NB4 (cell line): ENCODE measurements at regions not wholly inside any gene's neighbourhood (a gene's known extent, or its start where the extent isn't known, plus 50 kb on each side); places are given as distances from the start of the nearest gene placed in this dataset.
"Not testable (repeated sequence)": the region's sequence is repeated elsewhere in the genome, so short reads cannot be mapped to it uniquely, and the experiment has no call there.

Experiments
- DNase-seq: peaks from one replicate; pipeline ENCODE4 v3.0.0; 2010; ENCODE audit warnings: low read depth
- H3K4me3 ChIP-seq: one replicate; pipeline ENCODE4 v1.5.1; 2011; ENCODE audit warnings: mild to moderate bottlenecking, low read depth, low read length, moderate library complexity
- MYC ChIP-seq: IDR thresholded peaks from 2 replicates; pipeline ENCODE4 v1.6.1; 2011; ENCODE audit warnings: low read depth, low read length
- POLR2A ChIP-seq: IDR thresholded peaks from 2 replicates; pipeline ENCODE4 v1.6.1; 2011; ENCODE audit warnings: mild to moderate bottlenecking; ENCODE audit not compliant: insufficient read length; ENCODE audit errors: extremely low read depth
- TF ChIP-seq, protein P1 (sequence below): IDR thresholded peaks from 2 replicates; pipeline ENCODE4 v1.6.1; 2011; ENCODE audit warnings: low read depth, low read length
- TF ChIP-seq, protein P2 (sequence below): IDR thresholded peaks from one replicate; pipeline ENCODE4 v1.5.1; 2012; ENCODE audit warnings: low read depth, low read length

DNA sequence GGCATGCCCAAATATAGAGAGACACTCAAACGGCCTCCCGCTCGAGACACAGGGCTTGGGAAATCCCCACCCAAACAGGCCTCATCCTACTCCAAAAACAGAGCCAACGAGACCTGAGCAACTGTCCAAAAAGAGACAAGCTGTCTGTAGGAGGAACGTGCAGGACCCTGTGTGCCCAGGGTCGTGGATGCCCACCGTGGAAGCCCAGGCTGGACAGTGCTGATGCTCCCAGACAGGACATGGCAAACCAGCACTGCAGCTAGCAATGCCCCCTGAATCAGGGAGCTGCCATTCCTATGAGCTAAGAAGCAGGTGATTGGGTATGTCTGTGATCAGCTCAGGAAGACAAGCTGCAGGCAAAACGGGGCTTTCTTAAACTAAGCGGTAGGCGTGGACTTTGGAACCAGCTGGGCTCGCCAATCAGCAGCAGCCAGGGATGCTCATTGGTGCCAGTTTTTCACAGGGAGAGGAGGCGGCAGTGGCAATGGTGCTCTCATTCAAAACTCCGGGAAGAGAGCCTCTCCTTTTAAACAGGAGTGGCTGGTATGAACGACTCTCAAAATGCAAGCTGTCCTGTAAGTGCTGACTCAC, 113.1 kb upstream of the IRX2 start:
- DNase-seq, result no peak
- TF ChIP-seq, protein P1, sequence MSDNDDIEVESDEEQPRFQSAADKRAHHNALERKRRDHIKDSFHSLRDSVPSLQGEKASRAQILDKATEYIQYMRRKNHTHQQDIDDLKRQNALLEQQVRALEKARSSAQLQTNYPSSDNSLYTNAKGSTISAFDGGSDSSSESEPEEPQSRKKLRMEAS, result no peak
- TF ChIP-seq MYC, result no peak
- TF ChIP-seq, protein P2, sequence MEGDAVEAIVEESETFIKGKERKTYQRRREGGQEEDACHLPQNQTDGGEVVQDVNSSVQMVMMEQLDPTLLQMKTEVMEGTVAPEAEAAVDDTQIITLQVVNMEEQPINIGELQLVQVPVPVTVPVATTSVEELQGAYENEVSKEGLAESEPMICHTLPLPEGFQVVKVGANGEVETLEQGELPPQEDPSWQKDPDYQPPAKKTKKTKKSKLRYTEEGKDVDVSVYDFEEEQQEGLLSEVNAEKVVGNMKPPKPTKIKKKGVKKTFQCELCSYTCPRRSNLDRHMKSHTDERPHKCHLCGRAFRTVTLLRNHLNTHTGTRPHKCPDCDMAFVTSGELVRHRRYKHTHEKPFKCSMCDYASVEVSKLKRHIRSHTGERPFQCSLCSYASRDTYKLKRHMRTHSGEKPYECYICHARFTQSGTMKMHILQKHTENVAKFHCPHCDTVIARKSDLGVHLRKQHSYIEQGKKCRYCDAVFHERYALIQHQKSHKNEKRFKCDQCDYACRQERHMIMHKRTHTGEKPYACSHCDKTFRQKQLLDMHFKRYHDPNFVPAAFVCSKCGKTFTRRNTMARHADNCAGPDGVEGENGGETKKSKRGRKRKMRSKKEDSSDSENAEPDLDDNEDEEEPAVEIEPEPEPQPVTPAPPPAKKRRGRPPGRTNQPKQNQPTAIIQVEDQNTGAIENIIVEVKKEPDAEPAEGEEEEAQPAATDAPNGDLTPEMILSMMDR, result no peak
- no peak for TF ChIP-seq POLR2A
- H3K4me3 ChIP-seq, result no peak overlapping the region

DNA sequence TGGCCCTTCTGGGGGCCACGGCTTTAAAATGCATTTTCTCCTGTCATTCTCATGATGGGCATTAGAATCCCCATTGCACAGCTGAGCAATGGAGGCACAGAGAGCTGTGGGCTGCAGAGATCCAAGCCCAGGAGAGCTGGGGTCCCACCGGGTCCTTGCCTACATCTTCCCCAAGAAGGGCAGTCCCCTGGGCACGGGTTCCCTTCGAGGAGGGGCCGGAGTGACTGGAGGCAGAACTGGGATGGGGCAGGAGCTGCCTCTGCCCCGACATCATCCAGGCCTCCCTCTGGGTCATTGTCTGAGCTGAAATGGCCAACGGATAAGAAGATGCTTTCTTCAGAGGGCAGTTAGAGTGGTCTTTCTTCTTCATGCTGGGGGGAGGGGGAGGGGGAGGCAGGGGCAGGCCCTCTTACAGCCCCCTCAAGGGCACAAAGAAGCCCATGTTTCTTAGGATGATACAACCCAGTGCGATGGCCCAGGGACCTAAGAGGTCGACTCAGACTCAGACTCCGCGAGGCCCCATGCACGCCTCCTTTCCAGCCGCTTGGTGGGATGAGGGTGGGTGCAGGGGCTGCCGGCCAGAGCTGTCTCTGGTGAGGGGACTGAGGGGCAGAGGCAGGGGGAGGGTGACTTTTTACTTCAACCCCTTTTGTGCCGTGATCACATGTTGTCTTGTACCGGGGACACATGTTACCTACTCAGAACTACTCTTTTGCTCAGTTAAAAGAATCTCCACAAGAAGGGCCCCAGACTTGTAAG, 112.4 kb upstream of the IRX2 start:
- TF ChIP-seq POLR2A (no peak), MYC (no peak)
- TF ChIP-seq, protein P1, result no peak
- TF ChIP-seq, protein P2, result no peak
- no peak for DNase-seq
- H3K4me3 ChIP-seq, result no peak overlapping the region

DNA sequence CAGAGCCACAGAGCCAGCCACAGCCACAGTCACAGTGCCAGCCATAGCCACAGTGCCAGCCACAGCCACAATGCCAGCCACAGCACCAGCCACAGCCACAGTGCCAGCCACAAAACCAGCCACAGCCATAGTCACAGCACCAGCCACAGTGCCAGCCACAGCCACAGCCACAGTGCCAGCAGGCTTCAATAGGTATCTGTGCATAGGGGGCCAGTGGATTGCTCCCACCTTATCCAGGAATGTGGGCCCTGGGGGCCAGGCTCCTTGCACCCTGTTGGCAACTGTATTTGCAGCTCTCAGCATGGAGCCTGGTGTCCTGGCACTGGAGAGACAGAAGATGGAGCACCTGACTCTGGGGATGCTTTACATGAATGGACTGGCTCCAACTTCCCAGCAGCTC, 111.7 kb upstream of the IRX2 start:
- no peak for TF ChIP-seq POLR2A
- TF ChIP-seq, protein P2, result no peak
- no peak for TF ChIP-seq MYC
- TF ChIP-seq, protein P1, result no peak

DNA sequence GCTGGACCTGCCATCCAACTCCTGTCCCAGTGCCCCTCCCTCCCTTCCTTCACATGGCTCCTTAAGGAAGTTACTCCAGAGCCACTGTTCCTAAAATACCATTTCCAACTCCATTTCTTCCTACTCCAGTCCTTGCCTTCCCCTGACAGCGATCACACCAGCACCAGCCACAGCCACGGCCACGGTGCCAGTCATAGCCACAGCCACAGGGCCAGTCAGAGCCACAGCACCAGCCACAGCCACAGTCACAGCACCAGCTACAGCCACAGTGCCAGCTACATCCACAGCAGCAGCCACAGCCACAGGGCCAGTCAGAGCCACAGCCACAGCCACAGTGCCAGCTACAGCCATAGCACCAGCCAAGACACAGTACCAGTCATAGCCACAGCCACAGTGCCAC, 110.7 kb upstream of the IRX2 start:
- H3K4me3 ChIP-seq, DNase-seq: not testable (repeated sequence)

More for the DNA sequence above, 111.7 kb upstream of the IRX2 start:
- no peak for DNase-seq
- no peak overlapping the region for H3K4me3 ChIP-seq

DNA sequence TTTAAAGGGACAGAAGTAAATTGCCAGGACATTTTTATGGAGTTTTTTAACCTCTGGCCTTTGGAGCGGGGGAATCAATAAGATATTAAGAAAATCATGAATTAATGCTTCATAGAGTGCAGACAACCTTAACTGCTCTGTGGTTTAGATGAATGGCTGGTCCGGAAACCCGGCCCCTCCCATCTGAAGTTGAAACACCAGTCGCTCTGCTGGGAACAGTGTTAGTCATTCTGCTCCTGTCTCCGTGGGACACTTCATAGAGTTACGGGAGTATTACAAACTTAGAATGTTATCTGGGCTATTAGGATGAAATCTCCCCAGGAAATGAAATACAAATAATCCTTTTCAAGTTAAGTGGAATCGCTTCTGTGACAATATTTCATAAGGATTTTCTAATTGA, 110.1 kb upstream of the IRX2 start:
- no peak for TF ChIP-seq POLR2A
- TF ChIP-seq, protein P1, result no peak
- TF ChIP-seq, protein P2, result no peak
- no peak for TF ChIP-seq MYC
- DNase-seq, result peak; percentile 23

DNA sequence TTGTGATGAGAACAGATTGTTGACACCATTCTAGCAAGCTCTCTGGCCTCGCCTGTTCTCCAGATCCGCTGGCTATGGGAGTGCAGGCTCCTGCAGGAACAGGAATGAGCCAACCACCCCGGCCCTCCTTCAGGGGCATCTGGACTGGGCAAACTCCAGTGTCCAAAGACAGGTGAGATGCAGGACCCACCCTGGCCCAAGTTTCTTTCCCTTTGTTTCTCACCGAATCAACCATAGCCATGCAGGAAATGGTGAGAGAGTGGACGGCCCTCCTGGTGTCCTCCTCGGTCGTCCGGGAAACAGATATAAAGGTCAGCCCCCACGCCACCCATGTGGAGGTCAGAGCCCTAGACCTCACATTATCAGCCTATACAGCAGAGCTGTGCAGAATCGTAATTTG, 108.6 kb upstream of the IRX2 start:
- DNase-seq, result no peak
- no peak overlapping the region for H3K4me3 ChIP-seq
- TF ChIP-seq, protein P2, result no peak
- TF ChIP-seq MYC (no peak), POLR2A (no peak)
- TF ChIP-seq, protein P1, result no peak

More for the DNA sequence above, 110.1 kb upstream of the IRX2 start:
- no peak overlapping the region for H3K4me3 ChIP-seq
